Activated CD4-positive, alpha-beta T cell treated with anti-CD3 and anti-CD28 coated beads for 24 hours (primary cell): ENCODE measurements at regions not wholly inside any gene's neighbourhood (a gene's known extent, or its start where the extent isn't known, plus 50 kb on each side); places are given as distances from the start of the nearest gene placed in this dataset.

Experiments
- DNase-seq, 2 donors: peaks; one replicate each; pipeline ENCODE4 v3.0.0-alpha.2; 2020; ENCODE audit warnings: low read depth in 2 of 2

DNA sequence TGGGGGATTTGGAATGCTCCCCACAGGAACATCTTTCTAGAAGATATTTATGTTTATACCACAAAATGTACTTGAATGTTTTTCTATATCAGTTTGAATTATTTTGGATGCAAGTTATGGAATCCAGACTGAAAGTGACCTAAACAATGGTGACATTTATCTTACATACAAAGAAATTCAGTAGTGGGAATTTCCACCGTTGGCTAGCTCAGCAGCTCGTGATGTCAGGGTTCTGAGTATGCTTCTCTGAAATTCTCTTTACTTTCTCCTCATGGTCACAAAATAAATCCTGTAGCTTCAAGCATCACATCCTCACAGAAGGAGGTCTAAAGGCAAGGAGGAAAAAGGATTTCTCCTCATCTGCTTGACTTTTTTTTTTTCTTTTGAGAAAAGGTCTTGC, 105.3 kb downstream of the AKAIN1 start:
- no peak for DNase-seq

GRCh38 chr18:5075297-5075696, 121.8 kb downstream of the AKAIN1 start:
- DNase-seq, result no peak

DNA sequence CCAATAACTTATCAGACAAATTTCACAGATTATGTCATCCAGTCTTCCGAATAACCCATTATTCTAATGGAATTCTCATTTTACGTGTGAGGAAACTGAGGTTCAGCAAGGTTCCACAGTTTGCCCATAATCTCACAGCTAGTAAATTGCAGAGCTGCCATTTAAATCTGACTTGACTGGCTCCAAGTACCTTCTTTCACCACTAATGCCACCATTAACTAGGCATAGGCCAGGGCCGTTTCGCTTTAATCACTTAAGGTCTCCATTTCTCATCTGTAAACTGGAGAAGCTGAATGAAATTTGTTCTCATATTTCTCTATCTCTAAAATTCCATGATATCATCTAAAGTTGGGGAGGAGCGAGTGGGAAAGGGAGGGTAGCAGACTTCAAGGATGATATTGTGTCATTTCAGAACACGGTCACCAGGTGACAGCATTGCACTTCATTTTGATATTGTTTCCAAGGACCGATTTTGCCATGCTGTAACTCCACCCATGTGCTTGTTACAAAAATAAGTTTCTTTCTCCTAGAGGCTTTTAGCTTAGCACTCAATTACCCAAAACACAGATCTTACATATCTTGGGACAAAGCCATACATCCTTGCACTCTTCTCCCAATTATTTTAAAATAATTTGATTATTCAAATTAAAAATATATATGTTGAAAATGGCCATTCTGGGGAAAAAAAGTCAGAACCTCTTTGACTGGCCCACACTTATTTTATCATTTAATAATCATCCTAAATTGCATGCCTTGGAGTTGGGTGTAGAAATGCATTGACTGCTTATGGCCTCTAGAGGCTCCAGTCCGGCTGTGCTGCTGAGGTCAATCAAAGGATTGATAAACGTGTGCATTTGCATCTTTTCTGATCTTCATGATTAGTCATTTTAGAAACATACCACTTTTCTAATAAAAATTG, 123.8 kb downstream of the AKAIN1 start:
- DNase-seq, result no peak

- DNase-seq, result no peak
Measured at GRCh38 chr18:5068851-5069250, 128.2 kb downstream of the AKAIN1 start.

- peak; percentile 4 for DNase-seq
Measured at GRCh38 chr18:5066380-5066977, 130.6 kb downstream of the AKAIN1 start.

GRCh38 chr18:5065615-5066014, 131.4 kb downstream of the AKAIN1 start:
- no peak for DNase-seq

DNA sequence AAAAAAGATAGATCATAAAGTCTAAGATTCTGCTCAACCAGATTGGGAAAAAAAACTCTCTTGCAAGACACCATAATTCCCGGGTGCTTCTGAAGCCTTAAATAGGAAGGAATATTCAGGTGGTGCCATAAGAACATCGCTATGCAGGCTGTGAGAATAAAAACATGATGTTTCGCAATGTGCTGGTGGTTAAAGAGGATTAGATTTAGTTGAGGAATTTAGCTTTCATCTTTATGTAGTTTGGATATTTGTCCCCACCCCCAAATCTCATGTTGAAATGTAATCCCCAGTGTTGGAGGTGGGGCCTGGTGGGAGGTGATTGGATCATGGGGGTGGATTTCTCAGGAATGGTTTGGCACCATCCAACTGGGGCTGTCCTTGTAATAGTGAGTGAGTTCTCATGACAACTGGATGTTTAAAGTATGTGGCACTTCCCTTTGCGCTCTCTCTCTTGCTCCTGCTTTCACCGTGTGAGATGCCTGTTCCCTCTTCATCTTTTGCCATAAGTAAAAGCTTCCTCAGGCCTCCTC, 132.2 kb downstream of the AKAIN1 start:
- DNase-seq, result no peak

- DNase-seq, result no peak
Measured at GRCh38 chr18:5061785-5062184, 135.3 kb downstream of the AKAIN1 start.

DNA sequence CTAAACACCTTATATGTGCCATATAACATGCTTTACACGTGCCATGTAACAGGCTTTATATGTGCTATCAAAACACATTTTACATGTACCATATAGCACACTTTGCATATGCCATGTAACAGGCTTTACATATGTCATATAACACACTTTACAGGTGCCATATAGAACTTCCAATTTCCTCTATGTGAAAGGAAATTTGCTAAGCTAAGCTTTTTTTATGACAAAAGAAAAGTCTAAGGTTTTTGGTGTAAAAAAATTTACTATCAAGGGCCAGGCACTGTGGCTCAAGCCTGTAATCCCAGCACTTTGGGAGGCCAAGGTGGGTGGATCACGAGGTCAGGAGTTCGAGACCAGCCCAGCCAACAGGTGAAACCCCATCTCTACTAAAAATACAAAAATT, 136.5 kb downstream of the AKAIN1 start:
- no peak for DNase-seq

GRCh38 chr18:5059696-5060032, 137.4 kb downstream of the AKAIN1 start:
- no peak for DNase-seq

DNA sequence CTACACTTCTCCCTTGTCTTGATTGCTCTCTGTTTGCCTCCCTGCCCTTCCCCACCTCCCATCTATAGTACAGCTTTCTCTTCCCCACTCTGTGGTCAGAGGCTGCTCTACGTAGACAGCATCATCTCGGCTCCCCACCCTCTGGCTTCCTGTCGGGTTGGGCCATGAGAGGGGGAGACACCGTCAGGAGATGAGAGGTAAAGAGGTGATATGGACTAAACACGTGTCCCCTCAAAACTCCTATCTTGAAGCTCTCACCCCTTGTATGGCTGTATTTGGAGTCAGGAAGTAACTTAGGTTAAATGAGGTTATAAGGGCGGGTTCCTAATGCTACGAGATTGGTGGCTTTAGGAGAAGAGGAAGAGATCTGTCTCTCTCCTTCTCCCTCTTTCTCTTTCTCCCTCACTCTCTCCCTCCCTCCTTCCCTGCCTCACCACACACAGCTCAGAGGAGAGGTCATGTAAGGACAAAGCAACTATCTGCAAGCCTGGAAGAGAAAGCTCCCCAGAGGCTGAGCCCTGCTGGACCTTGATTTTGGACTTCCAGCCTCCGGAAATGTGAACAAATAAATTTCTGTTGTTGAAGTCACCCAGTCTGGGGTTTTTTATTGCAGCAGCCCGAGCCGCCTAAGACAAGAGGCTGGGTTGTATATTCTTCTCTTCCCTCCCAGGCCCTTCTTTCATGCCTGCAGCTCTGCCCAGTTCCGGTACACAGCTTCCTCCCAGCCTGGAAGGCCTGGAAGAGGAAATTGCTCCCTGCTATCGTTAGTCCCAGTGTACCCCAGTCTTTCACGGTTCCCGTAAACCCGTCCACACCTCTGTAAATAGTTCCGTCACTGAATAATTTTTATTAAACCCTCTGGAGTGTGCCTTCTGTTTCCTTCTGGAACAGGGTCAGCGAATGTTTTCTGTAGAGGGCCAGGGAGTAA, 138.0 kb downstream of the AKAIN1 start:
- DNase-seq, result no peak

- DNase-seq, result peak; percentile 23 to 46
Measured at GRCh38 chr18:5057386-5058348, 139.4 kb downstream of the AKAIN1 start.

- DNase-seq, result no peak
Measured at GRCh38 chr18:5052491-5052890, 144.6 kb downstream of the AKAIN1 start.

- DNase-seq, result no peak
Measured at GRCh38 chr18:5051207-5051606, 145.8 kb downstream of the AKAIN1 start.

DNA sequence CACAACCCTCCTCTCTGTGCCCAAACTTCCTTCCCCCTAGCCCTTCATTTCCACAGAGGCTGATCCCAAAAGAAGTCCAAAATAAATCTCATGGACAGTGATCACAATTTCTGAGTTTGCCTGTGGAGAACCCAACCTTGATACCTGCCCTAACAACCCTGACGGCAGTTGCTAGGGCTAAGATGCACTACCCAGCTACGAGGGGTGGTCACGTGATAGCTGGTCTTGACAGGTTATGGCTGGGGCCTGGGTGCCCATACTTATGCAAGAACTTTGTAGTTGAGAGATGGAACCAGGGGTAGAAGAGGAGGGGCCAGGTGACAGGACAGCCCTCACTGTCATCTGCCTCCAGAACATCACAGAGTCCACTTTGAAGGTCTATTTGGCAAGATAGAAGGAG, 147.9 kb downstream of the AKAIN1 start:
- no peak for DNase-seq

- DNase-seq, result no peak
Measured at GRCh38 chr18:5040476-5040875, 156.6 kb downstream of the AKAIN1 start.

GRCh38 chr18:5036523-5036922, 160.5 kb downstream of the AKAIN1 start:
- DNase-seq, result no peak

GRCh38 chr18:5031216-5031615, 165.8 kb downstream of the AKAIN1 start:
- DNase-seq, result no peak

- no peak for DNase-seq
Measured at GRCh38 chr18:5030636-5031035, 166.4 kb downstream of the AKAIN1 start.

DNA sequence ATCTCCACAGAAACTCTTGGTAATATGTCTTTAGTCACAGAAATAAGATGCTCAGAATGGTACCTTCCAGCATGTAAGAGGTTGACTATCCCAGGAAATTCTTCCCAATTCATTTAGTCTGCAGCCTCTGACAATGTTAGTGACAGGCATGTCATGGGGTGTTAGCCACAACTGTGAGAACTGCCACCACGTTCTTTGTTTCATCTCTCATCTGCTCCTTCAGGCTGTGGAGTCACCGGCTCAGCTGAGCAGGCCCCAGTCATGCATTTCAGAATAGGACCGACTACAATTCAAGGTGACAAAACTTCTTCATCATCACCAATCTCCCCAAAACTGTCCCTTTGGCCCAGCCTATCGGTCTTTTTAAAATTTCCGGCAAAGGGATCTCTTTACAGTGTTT, 167.5 kb downstream of the AKAIN1 start:
- DNase-seq, result no peak

DNA sequence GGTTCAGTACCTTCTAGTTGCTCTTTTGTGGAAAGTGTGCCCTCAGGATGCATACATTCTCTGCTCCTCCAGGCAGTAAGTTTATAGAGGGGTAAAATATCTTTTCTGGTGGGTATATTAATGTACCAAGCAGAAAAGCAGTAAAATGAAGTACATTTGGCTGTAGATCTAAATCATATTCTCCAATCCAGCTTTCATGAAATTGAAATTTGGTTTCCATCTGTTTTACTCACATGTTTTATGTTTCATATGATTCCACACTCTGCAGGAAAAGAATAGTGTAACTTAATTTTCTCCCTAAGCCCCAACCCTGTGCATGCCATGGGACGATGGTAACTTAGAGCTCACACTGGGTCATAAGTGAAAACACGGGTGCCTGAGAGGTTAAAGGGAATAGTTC, 172.3 kb downstream of the AKAIN1 start:
- DNase-seq, result no peak
